Pancreas (tissue), 10 donors: ENCODE measurements at regions not wholly inside any gene's neighbourhood (a gene's known extent, or its start where the extent isn't known, plus 50 kb on each side); places are given as distances from the start of the nearest gene placed in this dataset.

ENCODE experiments used
- ATAC-seq, 4 donors: fragments of 200-7000 bp; cut with Tn5 transposase; one replicate each; pipeline versions ENCODE4 v1.8.0 to v1.9.1; 2020; ENCODE audit warnings: mild to moderate bottlenecking in 4 of 4, moderate library complexity in 4 of 4
- DNase-seq, 6 donors: peaks; one replicate each; pipeline ENCODE4 v3.0.0-alpha.2; 2020
- FAIRE-seq: peaks from 2 replicates; lab custom pipeline; 2012; peaks lifted over from hg19 to GRCh38; lab: Jason Lieb, UNC
- H3K27ac ChIP-seq, 4 donors: fragments of 200-600 bp; sonication (generic); 1 replicate in 3 of 4; 2 replicates in 1 of 4; pipeline versions ENCODE4 v1.5.0 to v1.8.0; 2020
- H3K27me3 ChIP-seq, 4 donors: fragments of 200-600 bp; one replicate each; pipeline ENCODE4 v1.8.0; 2021
- H3K36me3 ChIP-seq, 3 donors: fragments of 200-600 bp; sonication (generic) in 1 of 3; one replicate each; pipeline versions ENCODE4 v1.5.0 to v1.8.0; 2020 to 2021
- H3K4me1 ChIP-seq, 3 donors: fragments of 200-600 bp; one replicate each; pipeline ENCODE4 v1.8.0; 2021
- H3K4me3 ChIP-seq, 4 donors: fragments of 200-600 bp; sonication (generic) in 2 of 4; one replicate each; pipeline versions ENCODE4 v1.5.0 to v1.8.0; 2020 to 2021
- H3K9me3 ChIP-seq, 4 donors: fragments of 200-600 bp; one replicate each; pipeline ENCODE4 v1.8.0; 2021
- WGBS, 2 donors: extraction: QIAGEN DNeasy Blood & Tissue Kit; methylation state at CpG; one replicate each; pipeline ENCODE4 v1.1.7; 2013; 5-methylcytosine and 5-hydroxymethylcytosine counted together
- intact Hi-C, 3 donors: fragments of 100-400 bp; cut with DNase I; formaldehyde crosslinking; loops; one replicate each; pipeline versions ENCODE4 v1.11.1 to v1.14.2; 2022
- TF ChIP-seq, protein P1 (sequence below), 4 donors: fragments of 200-600 bp; sonication (generic) in 3 of 4; IDR thresholded peaks; one replicate each; pipeline versions ENCODE4 v1.5.0 to v1.8.0; 2021; ENCODE audit warnings: antibody characterized with exemption in 4 of 4
- donor health status: healthy with polysubstance abuse.
- donor health status: DM: no; HTN: no; CAD: no; lungs with moderate emphysema.
- donor health status: DM: no; HTN: no; CAD: no.
- donor health status: control.
- donor health status: control.
- donor health status: Bipolar disorder and iron deficiency.
- donor health status: DM: yes; HTN: yes; CAD: no.
- donor health status: DM: no; HTN: no; CAD: no.
- donor health status: DM: no; HTN: no; CAD: no.
- donor health status: DM: yes; HTN: yes; CAD: no.

DNA sequence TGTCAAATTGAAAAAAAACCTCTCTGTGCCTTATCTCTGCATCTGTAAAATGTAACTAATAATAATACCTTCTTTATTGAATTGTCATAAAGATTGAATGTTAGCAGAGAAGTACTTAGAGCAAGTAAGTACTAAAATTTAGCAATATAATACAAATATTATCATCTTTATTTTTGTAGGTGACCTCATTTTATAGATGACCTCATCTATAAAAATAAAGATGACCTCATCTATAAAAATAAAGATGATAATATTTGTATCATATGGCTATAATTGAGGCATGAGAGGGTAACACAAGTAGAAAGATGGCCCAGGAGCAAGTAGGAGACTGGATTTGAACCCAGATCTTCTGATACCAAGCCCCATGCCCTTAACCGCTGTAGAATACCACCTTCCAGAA, 193.2 kb upstream of the FOXD3 start:
- DNase-seq, result no peak
- intact Hi-C loops, result no loop called here
- H3K9me3 ChIP-seq, result no peaks in the 10 kb centered on the region
- peak; percentile 5 for FAIRE-seq
- H3K36me3 ChIP-seq, result no peaks in the 10 kb centered on the region
- whole genome bisulfite sequencing, 2 donors, result 89 to 97% methylated on average over 1 of the region's 1 CpG
- H3K4me1 ChIP-seq, result no peaks in the 10 kb centered on the region
- H3K4me3 ChIP-seq, result no peak overlapping the region
- no peak for ATAC-seq
- H3K27ac ChIP-seq, result no peak overlapping the region
- H3K27me3 ChIP-seq, result peaks cover 0 to 3% (median 0%) of the 10 kb centered on the region in 4 donors
- TF ChIP-seq, protein P1, sequence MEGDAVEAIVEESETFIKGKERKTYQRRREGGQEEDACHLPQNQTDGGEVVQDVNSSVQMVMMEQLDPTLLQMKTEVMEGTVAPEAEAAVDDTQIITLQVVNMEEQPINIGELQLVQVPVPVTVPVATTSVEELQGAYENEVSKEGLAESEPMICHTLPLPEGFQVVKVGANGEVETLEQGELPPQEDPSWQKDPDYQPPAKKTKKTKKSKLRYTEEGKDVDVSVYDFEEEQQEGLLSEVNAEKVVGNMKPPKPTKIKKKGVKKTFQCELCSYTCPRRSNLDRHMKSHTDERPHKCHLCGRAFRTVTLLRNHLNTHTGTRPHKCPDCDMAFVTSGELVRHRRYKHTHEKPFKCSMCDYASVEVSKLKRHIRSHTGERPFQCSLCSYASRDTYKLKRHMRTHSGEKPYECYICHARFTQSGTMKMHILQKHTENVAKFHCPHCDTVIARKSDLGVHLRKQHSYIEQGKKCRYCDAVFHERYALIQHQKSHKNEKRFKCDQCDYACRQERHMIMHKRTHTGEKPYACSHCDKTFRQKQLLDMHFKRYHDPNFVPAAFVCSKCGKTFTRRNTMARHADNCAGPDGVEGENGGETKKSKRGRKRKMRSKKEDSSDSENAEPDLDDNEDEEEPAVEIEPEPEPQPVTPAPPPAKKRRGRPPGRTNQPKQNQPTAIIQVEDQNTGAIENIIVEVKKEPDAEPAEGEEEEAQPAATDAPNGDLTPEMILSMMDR (IDR thresholded peaks at IDR 0.05), result no peak

- FAIRE-seq, result no peak
- H3K27ac ChIP-seq, result no peak overlapping the region
- peaks cover 0 to 3% (median 0%) of the 10 kb centered on the region in 4 donors for H3K27me3 ChIP-seq
- ATAC-seq, result no peak
- no peaks in the 10 kb centered on the region for H3K9me3 ChIP-seq
- H3K4me1 ChIP-seq, result no peaks in the 10 kb centered on the region
- no peak overlapping the region for H3K4me3 ChIP-seq
- WGBS, 2 donors, result 88 to 89% methylated on average over 2 of the region's 2 CpGs
- intact Hi-C loops, result no loop called here
- H3K36me3 ChIP-seq, result no peaks in the 10 kb centered on the region
- no peak for DNase-seq
- TF ChIP-seq, protein P1 (IDR thresholded peaks at IDR 0.05), result no peak
Measured at GRCh38 chr1:63129855-63130254, 192.5 kb upstream of the FOXD3 start.

- no peak overlapping the region for H3K4me3 ChIP-seq
- ATAC-seq (peak in 1 of 4 donors; percentile 67), DNase-seq (no peak), FAIRE-seq (no peak)
- no peaks in the 10 kb centered on the region for H3K36me3 ChIP-seq
- TF ChIP-seq, protein P1 (IDR thresholded peaks at IDR 0.05), result no peak
- intact Hi-C loops, result no loop called here
- 20 to 22% methylated on average over 6 of the region's 6 CpGs for WGBS, 2 donors
- no peaks in the 10 kb centered on the region for H3K4me1 ChIP-seq
- H3K27me3 ChIP-seq, result peaks cover 0 to 3% (median 0%) of the 10 kb centered on the region in 4 donors
- peak overlapping the region in 1 of 4 donors; percentile 20 for H3K27ac ChIP-seq
- no peaks in the 10 kb centered on the region for H3K9me3 ChIP-seq
Measured at GRCh38 chr1:63134501-63135173, 187.7 kb upstream of the FOXD3 start.

- H3K9me3 ChIP-seq, result no peaks in the 10 kb centered on the region
- no peak for FAIRE-seq
- TF ChIP-seq, protein P1 (IDR thresholded peaks at IDR 0.05), result no peak
- intact Hi-C loops, result no loop called here
- H3K4me3 ChIP-seq, result no peak overlapping the region
- H3K27ac ChIP-seq, result no peak overlapping the region
- WGBS, 2 donors, result 28 to 41% methylated on average over 2 of the region's 2 CpGs
- no peaks in the 10 kb centered on the region for H3K4me1 ChIP-seq
- no peaks in the 10 kb centered on the region for H3K36me3 ChIP-seq
- peaks cover 0 to 3% (median 0%) of the 10 kb centered on the region in 4 donors for H3K27me3 ChIP-seq
- ATAC-seq, result peak in 3 of 4 donors; percentile 17 to 70 (median 34)
- no peak for DNase-seq
Measured at GRCh38 chr1:63135174-63135512, 187.2 kb upstream of the FOXD3 start.

- Histone ChIP-seq H3K36me3 (no peaks in the 10 kb centered on the region), H3K4me1 (no peaks in the 10 kb centered on the region), H3K9me3 (no peaks in the 10 kb centered on the region), H3K4me3 (no peak overlapping the region), H3K27me3 (peaks cover 0 to 3% (median 0%) of the 10 kb centered on the region in 4 donors), H3K27ac (no peak overlapping the region)
- ATAC-seq (no peak), DNase-seq (no peak), FAIRE-seq (no peak)
- WGBS, 2 donors, result 93 to 94% methylated on average over 1 of the region's 1 CpG
- intact Hi-C loops, result no loop called here
- TF ChIP-seq, protein P1 (IDR thresholded peaks at IDR 0.05), result no peak
Measured at GRCh38 chr1:63135801-63136200, 186.6 kb upstream of the FOXD3 start.
